RWPE1 (cell line): ENCODE measurements at regions not wholly inside any gene's neighbourhood (a gene's known extent, or its start where the extent isn't known, plus 50 kb on each side); places are given as distances from the start of the nearest gene placed in this dataset.
"Not testable (repeated sequence)": the region's sequence is repeated elsewhere in the genome, so short reads cannot be mapped to it uniquely, and the experiment has no call there.

ENCODE experiments used
- CTCF ChIA-PET: fragments of 350-600 bp; sonication (Branson Sonifier 250); formaldehyde crosslinking; extraction: SDS; loops from one replicate; lab custom pipeline; 2021; lab: Yijun Ruan, JAX
- POLR2A ChIA-PET: fragments of 400-600 bp; formaldehyde crosslinking; extraction: SDS; loops from one replicate; lab custom pipeline; 2020; ENCODE audit warnings: antibody characterized with exemption; ENCODE audit not compliant: low non-redundant PET; lab: Yijun Ruan, JAX
- DNase-seq: peaks from one replicate; pipeline ENCODE4 v3.0.0; 2012; ENCODE audit warnings: low spot score
- H3K27ac ChIP-seq: fragments of 450-650 bp; 2 replicates; pipeline ENCODE4 v1.5.1; 2017
- CTCF ChIP-seq: fragments of 450-650 bp; conservative IDR thresholded peaks from 2 replicates; pipeline ENCODE4 v1.5.1; 2017; ENCODE audit warnings: low read depth, mild to moderate bottlenecking

GRCh38 chr4:92241094-92241493 is 62.7 kb upstream of the GRID2 start:
- H3K27ac ChIP-seq: no peak overlapping the region
- DNase-seq: peak; percentile 9
- ChIA-PET CTCF (no interaction called here), POLR2A (no interaction called here)
- TF ChIP-seq CTCF: no peak

- no peak for DNase-seq
- ChIA-PET POLR2A (no interaction called here), CTCF (no interaction called here)
- no peak for TF ChIP-seq CTCF
- no peak overlapping the region for H3K27ac ChIP-seq
Observed at GRCh38 chr4:92246384-92246783, 57.4 kb upstream of the GRID2 start.

GRCh38 chr4:92249541-92249940 is 54.2 kb upstream of the GRID2 start:
- no peak for DNase-seq
- no peak overlapping the region for H3K27ac ChIP-seq
- no peak for TF ChIP-seq CTCF
- CTCF ChIA-PET: no interaction called here
- POLR2A ChIA-PET: no interaction called here

- ChIA-PET POLR2A (no interaction called here), CTCF (no interaction called here)
- H3K27ac ChIP-seq: no peak overlapping the region
- TF ChIP-seq CTCF: no peak
- DNase-seq: no peak
Observed at GRCh38 chr4:92251711-92252110, 52.1 kb upstream of the GRID2 start.

- CTCF ChIA-PET: not testable (repeated sequence)
Observed at GRCh38 chr4:92252358-92252757, 51.4 kb upstream of the GRID2 start.

GRCh38 chr4:92252846-92253245 is 50.9 kb upstream of the GRID2 start:
- TF ChIP-seq CTCF: no peak
- DNase-seq: no peak
- ChIA-PET POLR2A (no interaction called here), CTCF (no interaction called here)
- H3K27ac ChIP-seq: no peak overlapping the region

More at GRCh38 chr4:92252358-92252757, 51.4 kb upstream of the GRID2 start:
- H3K27ac ChIP-seq, POLR2A ChIA-PET, DNase-seq: not testable (repeated sequence)

GRCh38 chr4:92253550-92253949 is 50.2 kb upstream of the GRID2 start:
- ChIA-PET POLR2A (no interaction called here), CTCF (no interaction called here)
- no peak overlapping the region for H3K27ac ChIP-seq
- no peak for TF ChIP-seq CTCF
- DNase-seq: no peak
